NB4 (cell line): ENCODE measurements at regions not wholly inside any gene's neighbourhood (a gene's known extent, or its start where the extent isn't known, plus 50 kb on each side); places are given as distances from the start of the nearest gene placed in this dataset.

Source experiments
- DNase-seq: peaks from one replicate; pipeline ENCODE4 v3.0.0; 2010; ENCODE audit warnings: low read depth
- H3K4me3 ChIP-seq: one replicate; pipeline ENCODE4 v1.5.1; 2011; ENCODE audit warnings: mild to moderate bottlenecking, low read depth, low read length, moderate library complexity
- MAX ChIP-seq: IDR thresholded peaks from 2 replicates; pipeline ENCODE4 v1.6.1; 2011; ENCODE audit warnings: low read depth, low read length
- MYC ChIP-seq: IDR thresholded peaks from 2 replicates; pipeline ENCODE4 v1.6.1; 2011; ENCODE audit warnings: low read depth, low read length
- POLR2A ChIP-seq: IDR thresholded peaks from 2 replicates; pipeline ENCODE4 v1.6.1; 2011; ENCODE audit warnings: mild to moderate bottlenecking; ENCODE audit not compliant: insufficient read length; ENCODE audit errors: extremely low read depth
- TF ChIP-seq, protein P1 (sequence below): IDR thresholded peaks from one replicate; pipeline ENCODE4 v1.5.1; 2012; ENCODE audit warnings: low read depth, low read length

GRCh38 chr12:90335566-90335965 is 619.4 kb downstream of the CCER1 start:
- TF ChIP-seq MYC = no peak
- no peak for TF ChIP-seq POLR2A
- TF ChIP-seq, protein P1, sequence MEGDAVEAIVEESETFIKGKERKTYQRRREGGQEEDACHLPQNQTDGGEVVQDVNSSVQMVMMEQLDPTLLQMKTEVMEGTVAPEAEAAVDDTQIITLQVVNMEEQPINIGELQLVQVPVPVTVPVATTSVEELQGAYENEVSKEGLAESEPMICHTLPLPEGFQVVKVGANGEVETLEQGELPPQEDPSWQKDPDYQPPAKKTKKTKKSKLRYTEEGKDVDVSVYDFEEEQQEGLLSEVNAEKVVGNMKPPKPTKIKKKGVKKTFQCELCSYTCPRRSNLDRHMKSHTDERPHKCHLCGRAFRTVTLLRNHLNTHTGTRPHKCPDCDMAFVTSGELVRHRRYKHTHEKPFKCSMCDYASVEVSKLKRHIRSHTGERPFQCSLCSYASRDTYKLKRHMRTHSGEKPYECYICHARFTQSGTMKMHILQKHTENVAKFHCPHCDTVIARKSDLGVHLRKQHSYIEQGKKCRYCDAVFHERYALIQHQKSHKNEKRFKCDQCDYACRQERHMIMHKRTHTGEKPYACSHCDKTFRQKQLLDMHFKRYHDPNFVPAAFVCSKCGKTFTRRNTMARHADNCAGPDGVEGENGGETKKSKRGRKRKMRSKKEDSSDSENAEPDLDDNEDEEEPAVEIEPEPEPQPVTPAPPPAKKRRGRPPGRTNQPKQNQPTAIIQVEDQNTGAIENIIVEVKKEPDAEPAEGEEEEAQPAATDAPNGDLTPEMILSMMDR = no peak
- TF ChIP-seq MAX = no peak
- DNase-seq = peak; percentile 47
- H3K4me3 ChIP-seq = no peak overlapping the region

DNA sequence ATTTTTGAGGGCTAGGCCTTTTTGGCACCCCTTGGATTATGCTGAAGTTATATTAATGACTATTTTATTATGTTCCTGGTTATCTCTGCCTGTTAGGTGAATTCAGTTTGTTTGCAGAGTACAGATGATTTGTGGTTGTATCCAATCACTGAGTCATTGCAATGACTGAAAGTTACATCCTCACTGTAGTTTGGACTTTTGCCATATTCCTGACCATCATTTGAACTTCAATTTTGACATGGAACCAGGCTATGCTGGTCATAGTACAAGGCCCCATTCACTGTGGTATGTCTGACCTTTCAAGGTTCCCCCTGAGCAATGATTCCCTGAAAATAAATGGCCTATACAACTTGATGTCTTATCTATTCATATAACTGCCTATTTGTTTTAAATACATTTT is 621.0 kb downstream of the CCER1 start:
- H3K4me3 ChIP-seq = no peak overlapping the region
- DNase-seq = no peak
- TF ChIP-seq MYC = no peak

DNA sequence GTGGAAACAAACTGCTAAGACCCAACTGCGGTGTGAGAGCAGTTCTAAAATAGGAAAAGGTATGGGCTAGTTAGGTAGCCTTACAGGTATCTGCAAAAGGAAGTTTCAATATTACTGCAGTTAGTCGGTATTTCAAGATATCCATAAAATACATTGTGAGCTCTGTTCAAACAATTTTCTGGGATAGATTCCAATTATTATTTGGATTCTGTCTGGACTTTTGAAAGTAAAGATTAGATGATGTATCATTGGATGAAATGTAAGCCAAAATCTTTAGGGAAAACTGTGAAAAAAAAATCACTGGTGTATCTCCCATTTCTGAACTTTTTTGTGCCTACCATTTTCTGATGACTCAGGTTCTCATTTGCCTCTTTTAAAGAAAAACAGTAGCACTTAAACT is 621.6 kb downstream of the CCER1 start:
- TF ChIP-seq, protein P1 = no peak
- no peak for TF ChIP-seq MAX
- TF ChIP-seq POLR2A = no peak
- TF ChIP-seq MYC = no peak
- H3K4me3 ChIP-seq = no peak overlapping the region
- no peak for DNase-seq

DNA sequence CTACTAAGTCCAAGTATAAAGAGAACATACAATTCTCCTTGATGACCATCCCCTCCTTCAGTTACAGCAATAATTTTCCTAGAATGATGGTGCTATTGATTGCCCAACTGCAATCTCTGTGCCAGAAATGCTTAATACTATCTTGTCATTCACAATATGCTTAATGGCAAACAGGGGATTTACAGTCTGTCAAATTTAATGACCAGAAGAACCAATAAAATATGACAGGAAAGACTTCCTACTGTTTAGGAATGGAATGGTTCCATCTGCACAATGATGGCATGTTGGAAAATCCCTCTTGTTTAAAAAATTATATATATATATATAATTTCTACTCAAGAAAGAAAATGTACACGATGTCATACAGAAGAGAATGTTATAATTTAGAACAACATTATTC is 623.2 kb downstream of the CCER1 start:
- no peak overlapping the region for H3K4me3 ChIP-seq
- TF ChIP-seq MAX = no peak
- no peak for TF ChIP-seq POLR2A
- TF ChIP-seq, protein P1 = no peak
- TF ChIP-seq MYC = no peak
- DNase-seq = no peak

GRCh38 chr12:90331262-90331661 is 622.6 kb upstream of the ATP2B1 start:
- no peak for DNase-seq
- H3K4me3 ChIP-seq = no peak overlapping the region
- TF ChIP-seq, protein P1 = no peak
- TF ChIP-seq MYC (no peak), POLR2A (no peak), MAX (no peak)

DNA sequence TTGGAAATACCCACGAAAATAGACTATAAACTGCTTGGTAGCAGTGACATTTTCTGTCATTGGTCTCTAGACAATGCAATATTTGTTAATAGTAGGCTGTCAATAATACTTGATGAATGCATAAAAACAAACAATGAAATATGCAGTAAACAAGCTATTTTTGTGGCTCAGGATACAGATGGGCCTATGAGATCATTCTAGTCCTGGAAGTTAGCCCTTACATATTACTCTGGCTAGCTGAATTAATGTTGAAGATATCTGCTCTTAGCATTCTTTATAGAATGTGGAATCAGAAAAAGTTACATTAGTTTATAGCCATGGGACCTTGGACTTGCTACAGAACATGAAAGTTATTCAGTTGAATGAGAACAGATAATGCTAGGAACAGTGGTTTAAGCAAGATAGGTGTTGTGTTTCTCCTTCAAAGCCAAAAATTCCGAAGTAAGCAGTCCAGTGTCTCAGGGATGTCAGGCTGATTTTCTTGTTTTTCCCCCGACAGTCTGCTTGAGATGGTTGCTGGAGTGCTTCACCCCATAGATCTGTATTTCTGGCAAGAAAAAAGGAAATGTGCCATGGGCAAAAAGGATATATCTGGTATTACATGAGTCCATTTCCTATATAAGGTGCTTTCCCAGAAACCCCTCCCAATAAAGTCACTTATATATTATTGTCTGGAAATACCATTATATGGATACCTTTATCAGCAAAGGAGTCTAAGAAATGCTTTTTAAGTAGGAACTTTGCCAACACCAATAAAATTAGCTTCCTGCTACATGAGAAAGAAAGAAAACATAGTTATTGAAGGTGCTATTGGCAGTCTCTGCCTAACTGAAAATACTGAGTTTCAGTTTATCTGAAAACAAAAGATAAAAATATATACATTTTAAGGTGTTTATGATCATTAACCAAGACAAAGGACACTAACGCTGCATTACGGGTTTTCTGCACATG is 619.4 kb upstream of the ATP2B1 start:
- DNase-seq = no peak
- no peak overlapping the region for H3K4me3 ChIP-seq
- TF ChIP-seq MAX = no peak
- TF ChIP-seq, protein P1 = no peak
- TF ChIP-seq POLR2A = no peak
- TF ChIP-seq MYC = no peak
